ENCODE measurements at regions not wholly inside any gene's neighbourhood (a gene's known extent, or its start where the extent isn't known, plus 50 kb on each side); places are given as distances from the start of the nearest gene placed in this dataset.

DNA sequence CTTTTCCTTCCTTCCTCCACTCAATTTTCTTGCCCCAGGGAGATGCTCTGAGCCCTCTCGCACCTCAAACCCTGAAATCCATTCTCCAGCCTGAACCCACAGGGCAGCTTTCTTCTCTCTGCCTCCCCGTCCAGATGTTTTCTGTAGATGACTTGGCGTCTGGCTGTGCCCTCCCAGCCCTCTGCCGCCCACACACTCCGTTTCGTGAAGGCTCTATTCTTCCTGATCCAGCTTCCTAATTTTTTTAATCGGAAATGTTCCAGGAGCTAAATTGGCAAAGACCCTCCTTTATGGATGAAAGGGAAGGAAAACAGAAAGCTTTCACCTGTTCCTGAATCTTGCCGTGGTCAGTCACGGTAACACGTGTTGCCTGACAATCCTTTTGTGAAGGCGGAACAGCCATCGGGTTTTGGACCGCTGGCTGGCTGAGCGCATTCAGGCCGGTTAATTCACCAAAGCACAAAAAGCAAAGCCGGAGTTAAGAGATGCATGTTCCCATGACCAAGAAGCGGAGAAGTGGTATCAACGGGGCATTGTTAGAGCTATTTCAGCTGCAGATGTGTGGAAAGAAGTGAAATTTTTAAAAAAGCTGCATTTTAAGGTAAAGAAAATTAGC, 70.2 kb upstream of the FBRSL1 start:
- Histone ChIP-seq H3K4me2 (ENCODE audit: low read length) (no peak overlapping the region), H4K20me1 (ENCODE audit: control insufficient read depth, insufficient read depth, low read depth, low read length) (no peaks in the 10 kb centered on the region), H3K27ac (ENCODE audit: low read depth, low read length) (no peak overlapping the region), H3F3A (ENCODE audit: control insufficient read depth, insufficient read depth) (no peaks in the 10 kb centered on the region), H3K9me3 (ENCODE audit: control insufficient read depth, insufficient read depth, low read length) (no peaks in the 10 kb centered on the region; the same call in 1 of the 2 replicates), H3K4me1 (ENCODE audit: control insufficient read depth, low read length) (peaks cover 6% of the 10 kb centered on the region), H3K9me2 (replicated peaks; ENCODE audit: control insufficient read depth, low read length) (no peaks in the 10 kb centered on the region), H3K27me3 (ENCODE audit: control insufficient read depth, low read length) (peaks cover 17% of the 10 kb centered on the region), H3K36me3 (ENCODE audit: control insufficient read depth, low read length) (no peaks in the 10 kb centered on the region), H3K4me3 (ENCODE audit: low read length) (no peak overlapping the region), H3K79me2 (ENCODE audit: control insufficient read depth, low read length) (no peaks in the 10 kb centered on the region)
- TF ChIP-seq, protein P1, sequence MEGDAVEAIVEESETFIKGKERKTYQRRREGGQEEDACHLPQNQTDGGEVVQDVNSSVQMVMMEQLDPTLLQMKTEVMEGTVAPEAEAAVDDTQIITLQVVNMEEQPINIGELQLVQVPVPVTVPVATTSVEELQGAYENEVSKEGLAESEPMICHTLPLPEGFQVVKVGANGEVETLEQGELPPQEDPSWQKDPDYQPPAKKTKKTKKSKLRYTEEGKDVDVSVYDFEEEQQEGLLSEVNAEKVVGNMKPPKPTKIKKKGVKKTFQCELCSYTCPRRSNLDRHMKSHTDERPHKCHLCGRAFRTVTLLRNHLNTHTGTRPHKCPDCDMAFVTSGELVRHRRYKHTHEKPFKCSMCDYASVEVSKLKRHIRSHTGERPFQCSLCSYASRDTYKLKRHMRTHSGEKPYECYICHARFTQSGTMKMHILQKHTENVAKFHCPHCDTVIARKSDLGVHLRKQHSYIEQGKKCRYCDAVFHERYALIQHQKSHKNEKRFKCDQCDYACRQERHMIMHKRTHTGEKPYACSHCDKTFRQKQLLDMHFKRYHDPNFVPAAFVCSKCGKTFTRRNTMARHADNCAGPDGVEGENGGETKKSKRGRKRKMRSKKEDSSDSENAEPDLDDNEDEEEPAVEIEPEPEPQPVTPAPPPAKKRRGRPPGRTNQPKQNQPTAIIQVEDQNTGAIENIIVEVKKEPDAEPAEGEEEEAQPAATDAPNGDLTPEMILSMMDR (IDR thresholded peaks at IDR 0.05; ENCODE audit: low read depth, low read length, poor library complexity, severe bottlenecking), result no peak
- TF ChIP-seq EZH2phosphoT487 (IDR thresholded peaks at IDR 0.05; ENCODE audit: borderline replicate concordance, low read length), result no peak

DNA sequence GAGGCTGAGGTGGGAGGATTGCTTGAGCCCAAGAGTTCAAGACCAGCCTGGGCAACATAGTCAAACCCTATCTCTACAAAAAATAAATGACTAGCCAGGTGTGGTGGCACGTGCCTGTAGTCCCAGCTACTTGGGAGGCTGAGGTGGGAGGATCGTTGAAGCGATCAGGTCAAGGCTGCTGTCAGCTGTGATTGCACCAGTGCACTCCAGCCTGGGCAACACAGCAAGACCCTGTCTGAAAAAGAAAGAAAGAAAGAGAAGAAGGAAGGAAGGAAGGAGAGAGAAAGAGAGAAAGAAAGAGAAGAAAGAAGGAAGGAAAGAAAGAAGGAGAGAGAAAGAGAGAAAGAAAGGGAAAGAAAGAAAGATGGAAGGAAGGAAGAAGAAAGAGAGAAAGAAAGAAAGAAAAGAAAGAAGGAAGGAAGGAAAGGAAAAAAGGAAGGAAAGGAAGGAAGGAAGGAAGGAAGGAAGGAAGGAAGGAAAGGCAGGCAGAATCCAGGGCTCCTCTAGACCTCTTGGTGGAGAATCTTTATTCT, 71.5 kb upstream of the FBRSL1 start:
- Histone ChIP-seq H3K36me3 (ENCODE audit: control insufficient read depth, low read length) (no peaks in the 10 kb centered on the region), H3K27ac (ENCODE audit: low read depth, low read length) (no peak overlapping the region), H3K9me3 (ENCODE audit: control insufficient read depth, insufficient read depth, low read length) (no peaks in the 10 kb centered on the region; the same call in 1 of the 2 replicates), H3K4me2 (ENCODE audit: low read length) (no peak overlapping the region), H3F3A (ENCODE audit: control insufficient read depth, insufficient read depth) (no peaks in the 10 kb centered on the region), H3K27me3 (ENCODE audit: control insufficient read depth, low read length) (peaks cover 17% of the 10 kb centered on the region), H3K4me1 (ENCODE audit: control insufficient read depth, low read length) (peaks cover 7% of the 10 kb centered on the region), H3K4me3 (ENCODE audit: low read length) (no peak overlapping the region), H3K79me2 (ENCODE audit: control insufficient read depth, low read length) (no peaks in the 10 kb centered on the region), H4K20me1 (ENCODE audit: control insufficient read depth, insufficient read depth, low read depth, low read length) (no peaks in the 10 kb centered on the region), H3K9me2 (replicated peaks; ENCODE audit: control insufficient read depth, low read length) (no peaks in the 10 kb centered on the region)
- TF ChIP-seq EZH2phosphoT487 (IDR thresholded peaks at IDR 0.05; ENCODE audit: borderline replicate concordance, low read length), result no peak
- TF ChIP-seq, protein P1 (IDR thresholded peaks at IDR 0.05; ENCODE audit: low read depth, low read length, poor library complexity, severe bottlenecking), result no peak

DNA sequence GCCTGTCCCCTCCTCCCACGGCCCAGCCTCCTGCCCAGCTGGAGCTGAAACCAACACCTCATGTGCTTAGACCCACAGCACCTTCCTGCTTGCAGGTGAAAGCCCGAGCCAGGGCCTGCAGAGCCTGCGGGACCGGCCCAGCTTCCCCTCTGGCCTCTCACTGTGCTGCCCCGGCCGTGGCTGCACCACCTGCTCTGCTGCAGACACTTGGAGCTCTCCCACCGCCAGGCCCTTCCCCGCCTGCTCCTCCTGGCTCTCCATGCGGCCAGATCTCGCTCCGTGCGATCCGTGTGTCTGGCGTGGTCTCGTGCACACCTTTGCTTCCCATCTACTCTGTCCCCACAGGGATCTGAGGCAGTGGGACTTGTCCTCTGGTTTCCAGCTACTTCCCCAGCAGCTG, 72.2 kb upstream of the FBRSL1 start:
- no peak overlapping the region for H3K4me2 ChIP-seq (ENCODE audit: low read length)
- peaks cover 17% of the 10 kb centered on the region for H3K27me3 ChIP-seq (ENCODE audit: control insufficient read depth, low read length)
- peaks cover 7% of the 10 kb centered on the region for H3K4me1 ChIP-seq (ENCODE audit: control insufficient read depth, low read length)
- TF ChIP-seq, protein P1 (IDR thresholded peaks at IDR 0.05; ENCODE audit: low read depth, low read length, poor library complexity, severe bottlenecking), result no peak
- no peak for TF ChIP-seq EZH2phosphoT487 (IDR thresholded peaks at IDR 0.05; ENCODE audit: borderline replicate concordance, low read length)
- no peaks in the 10 kb centered on the region for H4K20me1 ChIP-seq (ENCODE audit: control insufficient read depth, insufficient read depth, low read depth, low read length)
- no peaks in the 10 kb centered on the region for H3K79me2 ChIP-seq (ENCODE audit: control insufficient read depth, low read length)
- H3K27ac ChIP-seq (ENCODE audit: low read depth, low read length), result no peak overlapping the region
- no peaks in the 10 kb centered on the region for H3F3A ChIP-seq (ENCODE audit: control insufficient read depth, insufficient read depth)
- H3K9me2 ChIP-seq (replicated peaks; ENCODE audit: control insufficient read depth, low read length), result no peaks in the 10 kb centered on the region
- no peaks in the 10 kb centered on the region for H3K9me3 ChIP-seq (ENCODE audit: control insufficient read depth, insufficient read depth, low read length)
- no peaks in the 10 kb centered on the region for H3K36me3 ChIP-seq (ENCODE audit: control insufficient read depth, low read length)
- no peak overlapping the region for H3K4me3 ChIP-seq (ENCODE audit: low read length)

Measured in DOHH2 (cell line).